NCI-H2171 treated with DMSO at 0.1 percent for 48 hours (cell line): ENCODE measurements at regions not wholly inside any gene's neighbourhood (a gene's known extent, or its start where the extent isn't known, plus 50 kb on each side); places are given as distances from the start of the nearest gene placed in this dataset.
"Not testable (repeated sequence)": the region's sequence is repeated elsewhere in the genome, so short reads cannot be mapped to it uniquely, and the experiment has no call there.

Experiments used
- DNase-seq: peaks from one replicate; lab custom pipeline; 2025; lab: John Stamatoyannopoulos, UW

DNA sequence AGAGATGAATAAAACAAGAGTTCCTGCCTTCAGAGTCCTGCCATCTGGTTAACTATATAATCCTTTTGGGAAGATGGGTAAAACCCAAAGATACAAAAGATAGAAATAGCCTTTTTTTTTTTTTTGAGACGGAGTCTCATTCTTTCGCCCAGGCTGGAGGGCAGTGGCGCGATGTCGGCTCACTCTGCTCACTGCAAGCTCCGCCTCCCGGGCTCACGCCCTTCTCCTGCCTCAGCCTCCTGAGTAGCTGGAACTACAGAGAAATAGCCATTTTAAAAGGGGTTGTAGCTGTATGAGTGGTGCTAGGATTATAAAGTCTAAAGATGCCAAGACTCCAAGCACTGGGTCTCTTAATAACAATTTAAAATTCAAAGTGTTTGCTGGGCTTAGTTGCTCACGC, 97.2 kb downstream of the KDR start:
- no peak for DNase-seq

GRCh38 chr4:55027596-55027995, 97.8 kb downstream of the KDR start:
- no peak for DNase-seq

GRCh38 chr4:55025456-55025855, 99.9 kb downstream of the KDR start:
- not testable (repeated sequence) for DNase-seq

GRCh38 chr4:55023030-55023429, 102.4 kb downstream of the KDR start:
- no peak for DNase-seq

DNA sequence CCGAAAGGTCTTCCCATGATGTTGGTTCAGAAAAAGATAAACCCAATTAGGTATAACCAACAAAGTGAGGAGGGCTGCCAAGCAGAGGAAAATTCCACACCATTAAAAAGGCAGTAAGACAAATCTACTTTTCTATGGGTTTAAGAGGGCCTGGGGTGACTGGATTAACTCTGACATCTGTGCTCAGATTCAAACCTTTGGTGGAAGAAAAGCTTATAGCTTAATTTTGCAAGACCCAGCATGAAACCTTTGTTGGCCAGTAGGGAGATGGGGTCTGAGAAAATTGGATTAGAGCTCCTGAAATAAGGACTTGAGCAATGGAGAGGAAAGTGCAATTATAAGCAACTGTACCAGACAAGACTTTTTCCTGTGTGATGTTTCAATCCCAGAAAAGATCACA, 104.2 kb downstream of the KDR start:
- no peak for DNase-seq

GRCh38 chr4:55020131-55020530, 105.3 kb downstream of the KDR start:
- no peak for DNase-seq

DNA sequence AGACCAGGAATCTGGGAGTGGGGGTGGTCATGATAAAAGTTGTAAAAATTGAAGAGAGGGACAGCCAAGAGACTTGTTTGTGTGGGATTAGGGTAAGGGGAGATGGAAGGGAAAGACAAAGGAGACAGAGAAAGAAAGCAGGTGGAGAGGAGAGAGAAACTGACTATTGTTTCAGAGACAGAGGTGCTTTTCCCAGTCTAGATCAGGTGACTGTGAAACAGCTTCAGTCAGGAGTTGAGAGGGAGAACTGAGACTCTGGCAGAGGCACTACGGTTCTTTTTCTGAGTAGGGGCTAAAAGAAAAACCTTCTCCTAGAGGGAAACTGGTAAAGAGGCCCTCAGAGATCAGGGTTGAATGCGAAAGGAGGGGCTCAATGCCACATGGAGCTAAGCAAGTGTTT, 106.4 kb downstream of the KDR start:
- no peak for DNase-seq

GRCh38 chr4:55018521-55018920, 106.9 kb downstream of the KDR start:
- no peak for DNase-seq

DNA sequence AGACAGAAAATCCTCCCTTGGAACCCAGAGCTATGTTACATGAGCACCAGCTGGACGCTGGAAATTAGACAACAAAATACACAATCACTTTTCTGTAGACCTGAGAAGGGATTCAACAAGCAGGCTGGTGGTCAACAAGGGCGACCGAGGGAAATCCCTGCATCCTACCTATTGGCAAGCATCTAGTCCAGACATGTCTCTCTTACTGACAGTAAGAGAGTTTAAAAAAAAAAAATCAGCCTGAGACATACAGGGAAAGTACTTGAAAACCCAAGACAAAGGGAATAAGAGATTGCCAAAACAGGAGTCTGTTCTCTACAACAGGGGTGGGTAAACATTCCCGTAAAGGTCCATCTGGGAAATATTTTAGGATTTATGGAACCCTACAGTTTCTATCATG, 108.0 kb downstream of the KDR start:
- peak; percentile 29 for DNase-seq

DNA sequence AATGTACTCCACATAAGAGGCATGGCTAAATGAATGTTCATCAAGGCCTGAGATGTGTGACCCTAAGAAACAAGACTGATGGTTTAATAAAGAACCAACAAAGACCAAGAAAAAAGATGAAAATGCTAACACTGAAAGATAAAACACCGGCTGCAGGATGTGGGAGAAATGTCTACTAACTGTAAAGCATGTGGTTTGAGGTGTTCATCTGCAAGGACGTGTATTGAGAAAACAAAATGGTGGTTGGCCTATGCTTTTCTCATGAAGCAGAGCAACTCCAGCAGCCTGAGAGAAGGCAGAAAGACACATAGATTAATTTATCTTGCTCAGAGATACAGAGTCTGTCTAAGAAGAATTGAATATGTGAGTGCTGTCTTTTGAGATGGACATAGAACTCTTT, 109.3 kb downstream of the KDR start:
- DNase-seq, result no peak

- peak; percentile 78 for DNase-seq
These were observed 110.5 kb downstream of the KDR start for GRCh38 chr4:55014876-55015275.

DNA sequence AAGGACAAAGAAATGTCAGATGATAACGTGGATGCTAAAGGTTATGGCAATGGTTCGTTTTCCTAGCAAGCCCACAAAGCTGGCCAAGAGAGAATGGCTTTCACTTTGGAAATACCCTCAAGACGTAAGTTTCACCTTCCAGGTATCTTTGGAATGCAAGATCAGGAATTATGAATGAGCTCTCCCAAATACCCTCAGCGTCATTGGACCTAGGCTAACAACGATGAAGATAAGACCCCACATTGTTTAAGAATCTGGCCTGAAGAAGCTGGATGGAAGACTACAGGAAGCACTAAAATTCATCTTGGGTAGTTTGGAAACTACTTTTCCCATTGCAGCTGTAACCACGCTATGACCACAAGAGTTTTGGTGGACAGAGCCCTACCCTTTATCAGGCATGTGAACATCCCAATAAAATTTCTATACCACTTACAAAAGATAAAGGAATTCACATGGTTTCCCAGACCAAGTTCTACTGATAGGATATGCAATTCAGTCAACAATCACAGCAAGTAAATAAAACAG, 111.9 kb downstream of the KDR start:
- DNase-seq, result no peak

DNA sequence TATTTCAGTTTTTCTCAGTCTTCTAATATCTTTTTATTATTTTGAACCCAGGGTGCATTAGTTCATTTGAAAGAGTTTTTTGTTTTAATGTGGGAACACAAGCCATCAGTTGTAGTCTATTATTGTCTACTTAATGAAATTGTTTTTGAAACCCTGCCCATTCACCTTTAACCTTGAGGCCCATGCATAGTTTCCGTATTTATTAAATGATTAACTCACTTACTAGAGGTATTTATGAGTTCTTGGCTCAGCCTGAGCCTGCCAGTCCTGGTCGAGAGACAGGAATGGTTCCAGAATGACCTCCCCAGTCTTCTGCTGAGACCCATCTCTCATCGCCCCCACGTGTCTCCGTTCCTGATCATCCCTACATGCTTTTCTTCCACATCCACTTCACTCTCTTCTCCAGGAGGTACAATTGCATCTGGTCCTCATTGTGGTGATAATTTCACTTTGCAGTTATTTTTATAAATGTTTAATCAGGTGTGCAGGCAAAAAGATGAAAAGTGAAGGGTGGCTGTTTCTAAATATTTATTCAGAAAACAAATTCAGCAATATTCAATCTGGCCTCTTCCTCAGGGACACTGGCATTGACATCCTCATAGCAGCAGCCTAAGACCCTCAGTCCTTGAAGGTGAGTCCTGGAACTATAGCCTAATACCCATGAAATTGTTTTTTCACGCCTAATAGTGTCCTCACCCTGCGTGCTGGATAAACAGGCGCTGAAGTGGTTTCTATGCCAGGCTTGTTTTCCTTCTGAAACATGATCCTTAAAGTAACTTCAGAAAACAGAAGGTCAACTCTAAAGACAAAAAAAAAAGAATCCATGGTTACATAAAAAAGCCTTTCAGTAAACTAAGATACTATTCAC, 112.8 kb downstream of the KDR start:
- DNase-seq, result peak; percentile 24

DNA sequence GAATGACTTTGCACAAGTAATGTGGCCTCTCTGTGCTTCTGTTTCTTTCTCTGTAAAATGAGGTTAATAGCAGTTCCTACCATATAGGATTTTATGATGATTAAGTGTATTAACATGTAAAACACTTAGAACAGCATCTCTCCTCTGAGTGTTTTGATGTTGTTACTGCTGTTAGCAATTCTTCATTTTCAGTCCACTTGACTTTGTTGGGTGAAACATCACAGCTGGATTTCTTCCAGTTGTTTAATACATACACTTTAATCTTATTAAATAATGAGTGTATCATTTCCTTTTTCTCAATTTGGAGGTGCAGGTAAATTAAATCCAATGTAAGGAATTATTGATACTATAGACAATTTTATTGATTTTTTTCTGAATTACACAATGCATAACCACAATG, 113.6 kb downstream of the KDR start:
- no peak for DNase-seq

- DNase-seq, result no peak
These were observed 114.8 kb downstream of the KDR start for GRCh38 chr4:55010550-55010949.

- DNase-seq, result no peak
These were observed 117.0 kb downstream of the KDR start for GRCh38 chr4:55008166-55009056.

DNA sequence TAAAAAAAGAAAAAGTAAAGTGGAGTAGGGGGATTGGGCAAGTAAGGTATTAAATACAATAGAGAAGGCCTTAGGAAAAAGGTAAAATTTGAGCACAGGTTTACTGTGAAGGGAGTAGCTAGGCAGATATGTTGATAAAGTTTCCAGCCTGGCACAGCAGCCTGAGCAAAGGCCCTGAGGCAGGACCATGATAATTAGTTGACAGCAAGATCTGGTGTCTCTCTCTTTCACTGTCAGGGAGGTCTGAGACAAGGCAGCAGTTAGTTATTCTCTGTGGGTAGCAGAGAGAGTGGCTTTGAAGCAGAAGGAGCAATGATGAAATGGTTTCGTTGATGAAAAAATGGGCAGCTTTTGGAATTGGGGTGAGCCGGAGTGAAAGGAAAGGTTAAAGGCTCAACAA, 119.5 kb downstream of the KDR start:
- no peak for DNase-seq

- DNase-seq, result peak; percentile 8
These were observed 120.6 kb downstream of the KDR start for GRCh38 chr4:55004831-55005230.

DNA sequence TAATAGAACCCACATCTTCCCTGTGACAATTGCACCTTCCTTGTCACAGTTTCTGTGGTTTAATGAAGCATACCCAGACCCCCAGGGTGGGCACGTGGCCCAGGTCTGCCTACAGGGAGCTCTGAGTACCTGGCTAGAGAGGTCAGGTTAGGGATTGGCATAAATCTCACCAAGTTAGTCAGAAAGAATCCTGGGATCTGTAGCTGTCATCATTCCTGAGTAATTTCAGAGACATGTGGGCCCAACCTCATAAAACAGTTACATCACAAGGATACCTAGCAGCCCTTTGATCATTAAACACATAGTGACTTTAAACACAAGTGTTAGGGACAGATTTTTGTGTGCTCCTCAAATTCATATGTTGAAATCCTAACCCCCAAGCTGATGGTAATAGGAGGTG, 123.0 kb downstream of the KDR start:
- DNase-seq, result no peak

GRCh38 chr4:55001538-55001937, 123.9 kb downstream of the KDR start:
- no peak for DNase-seq

DNA sequence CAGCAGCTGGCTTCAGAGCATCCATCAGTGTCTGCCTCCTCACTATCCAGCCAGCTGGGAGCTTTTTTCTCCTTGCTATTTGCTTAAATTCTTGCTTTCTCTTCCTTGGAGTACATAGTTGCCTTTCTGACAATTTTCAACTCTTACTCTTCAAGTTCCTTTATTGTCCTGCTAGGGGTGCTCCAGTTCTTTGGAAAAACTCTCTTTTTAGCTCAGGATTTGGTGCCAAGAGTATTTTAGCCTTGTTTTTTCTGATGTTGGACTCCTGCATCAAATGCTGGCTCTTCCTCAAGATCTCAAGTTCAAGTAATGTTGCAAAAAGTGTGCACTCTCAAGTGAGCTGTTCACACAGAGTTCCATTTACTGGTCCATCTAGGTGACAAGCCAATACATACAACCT, 126.4 kb downstream of the KDR start:
- DNase-seq, result no peak

- DNase-seq, result not testable (repeated sequence)
These were observed 131.8 kb downstream of the KDR start for GRCh38 chr4:54993473-54994026.

DNA sequence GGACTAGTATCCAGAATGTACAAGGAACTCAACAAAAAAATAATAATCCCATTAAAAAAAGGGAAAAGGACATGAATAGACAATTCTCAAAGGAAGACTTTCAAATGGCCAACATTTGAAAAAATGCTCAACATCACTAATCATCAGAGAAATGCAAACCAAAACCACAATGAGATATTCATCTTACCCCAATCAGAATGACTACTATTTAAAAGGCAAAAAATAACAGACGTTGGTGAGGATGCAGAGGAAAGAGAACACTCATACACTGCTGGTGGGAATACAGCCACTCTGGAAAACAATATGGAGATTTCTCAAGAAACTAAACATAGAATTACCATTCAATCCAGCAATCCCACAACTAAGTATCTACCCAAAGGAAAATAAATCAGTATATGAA, 133.1 kb downstream of the KDR start:
- DNase-seq, result no peak
